Heart right ventricle (tissue), 16 donors: ENCODE measurements at regions not wholly inside any gene's neighbourhood (a gene's known extent, or its start where the extent isn't known, plus 50 kb on each side); places are given as distances from the start of the nearest gene placed in this dataset.

Experiments used
- ATAC-seq, 8 donors: fragments of 200-7000 bp; cut with Tn5 transposase; one replicate each; pipeline ENCODE4 v1.9.1; 2020; ENCODE audit warnings: mild to moderate bottlenecking in 8 of 8, moderate library complexity in 8 of 8, moderate number of reproducible peaks in 1 of 8
- DNase-seq, 2 donors: peaks; one replicate each; pipeline ENCODE4 v3.0.0-alpha.2; 2020
- H3K27ac ChIP-seq, 10 donors: fragments of 200-600 bp; sonication (generic) in 2 of 10; one replicate each; pipeline versions ENCODE4 v1.5.0 to v1.8.0; 2020 to 2022; ENCODE audit warnings: mild to moderate bottlenecking in 3 of 10
- H3K27me3 ChIP-seq, 7 donors: fragments of 200-600 bp; one replicate each; pipeline ENCODE4 v1.8.0; 2021 to 2022; ENCODE audit warnings: mild to moderate bottlenecking in 2 of 7
- H3K36me3 ChIP-seq, 9 donors: fragments of 200-600 bp; sonication (generic) in 1 of 9; one replicate each; pipeline versions ENCODE4 v1.5.0 to v1.8.0; 2020 to 2022; ENCODE audit warnings: mild to moderate bottlenecking in 2 of 9
- H3K4me1 ChIP-seq, 9 donors: fragments of 200-600 bp; sonication (generic) in 1 of 9; one replicate each; pipeline versions ENCODE4 v1.5.0 to v1.8.0; 2020 to 2022; ENCODE audit warnings: mild to moderate bottlenecking in 4 of 9
- H3K4me3 ChIP-seq, 10 donors: fragments of 200-600 bp; sonication (generic) in 2 of 10; one replicate each; pipeline versions ENCODE4 v1.5.0 to v1.8.0; 2020 to 2022; ENCODE audit warnings: mild to moderate bottlenecking in 7 of 10, moderate library complexity in 2 of 10
- H3K9me3 ChIP-seq, 11 donors: fragments of 200-600 bp in 10 of 11; sonication (generic) in 2 of 11; one replicate each; pipeline versions ENCODE4 v1.5.0 to v1.8.0; 2013 to 2022; ENCODE audit warnings: mild to moderate bottlenecking in 2 of 11, control low read depth in 1 of 11, moderate library complexity in 1 of 11
- WGBS, 2 donors: extraction: QIAGEN DNeasy Blood & Tissue Kit; methylation state at CpG; one replicate each; pipeline ENCODE4 v1.1.7; 2013; ENCODE audit warnings: inconsistent platforms in 1 of 2; 5-methylcytosine and 5-hydroxymethylcytosine counted together
- intact Hi-C, 10 donors: fragments of 100-400 bp; cut with DNase I; formaldehyde crosslinking; loops; one replicate each; pipeline versions ENCODE4 v1.11.1 to v1.14.2; 2022
- TF ChIP-seq, protein P1 (sequence below), 9 donors: fragments of 200-600 bp; sonication (generic) in 2 of 9; IDR thresholded peaks; one replicate each; pipeline versions ENCODE4 v1.5.0 to v1.8.0; 2021 to 2022; ENCODE audit warnings: antibody characterized with exemption in 9 of 9, mild to moderate bottlenecking in 5 of 9, moderate library complexity in 1 of 9
- donor health status: Arrhythmogenic right ventricular cardiomyopathy.
- donor health status: ischemic (EF 13 %, LVEDD 7.1; RV severe dilation, severe dysfunction).
- donor health status: healthy with polysubstance abuse.
- donor health status: DM: no; HTN: yes; CAD: no.
- donor health status: DM: no; HTN: no; CAD: no.
- donor health status: ischemic (EF 25% LVEDD 6.9; RV normal size, moderate dysfunction).
- donor health status: ischemic (EF 25% LVEDD 5.7; RV mildly dilated, moderate dysfunction).
- donor health status: healthy.
- donor health status: DM: yes; HTN: yes; CAD: no.
- donor health status: Ischemic cardiomyopathy.
- donor health status: ischemic (EF 35%, LVEDD 5.7; RV mildly dilated, moderate dysfunction).
- donor health status: nonischemic (EF 11% LVEDD 7.7; RV severe dilation, severe dysfunction).
- donor health status: DM: yes; HTN: yes; CAD: no.
- donor health status: PGD.
- donor health status: ischemic (EF 29% LVEDD 5.4; RV normal size, mild dysfunction).
- donor health status: nonischemic (EF 23%, LVEDD 6.1; RV moderate dilation, normal function).

DNA sequence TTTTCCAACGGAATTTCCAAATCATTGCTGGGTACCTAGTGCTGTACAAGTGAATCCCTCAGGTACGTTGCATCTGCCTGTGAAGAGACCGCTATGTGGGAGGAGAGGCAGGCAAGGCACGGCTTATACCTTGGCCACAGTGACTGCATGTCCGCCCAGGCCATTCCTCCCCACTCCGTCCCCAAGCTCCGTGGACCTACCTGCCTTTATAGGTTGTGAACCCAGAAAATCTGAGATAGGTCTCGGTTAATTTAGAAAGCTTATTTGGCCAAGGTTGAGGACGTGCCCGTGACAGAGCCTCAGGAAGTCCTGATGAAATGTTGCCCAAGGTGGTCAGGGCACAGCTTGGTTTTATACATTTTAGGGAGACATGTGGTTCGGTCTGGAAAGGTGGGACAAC is 218.5 kb upstream of the TSHZ3 start:
- Histone ChIP-seq H3K36me3 (no peaks in the 10 kb centered on the region), H3K4me3 (no peak overlapping the region), H3K4me1 (no peaks in the 10 kb centered on the region), H3K27ac (no peak overlapping the region), H3K27me3 (peaks cover 0 to 13% (median 0%) of the 10 kb centered on the region in 7 donors), H3K9me3 (no peaks in the 10 kb centered on the region)
- whole genome bisulfite sequencing, 2 donors, result 87 to 88% methylated on average over 11 of the region's 11 CpGs
- intact Hi-C loops, result no loop called here
- ATAC-seq (no peak), DNase-seq (no peak)
- TF ChIP-seq, protein P1, sequence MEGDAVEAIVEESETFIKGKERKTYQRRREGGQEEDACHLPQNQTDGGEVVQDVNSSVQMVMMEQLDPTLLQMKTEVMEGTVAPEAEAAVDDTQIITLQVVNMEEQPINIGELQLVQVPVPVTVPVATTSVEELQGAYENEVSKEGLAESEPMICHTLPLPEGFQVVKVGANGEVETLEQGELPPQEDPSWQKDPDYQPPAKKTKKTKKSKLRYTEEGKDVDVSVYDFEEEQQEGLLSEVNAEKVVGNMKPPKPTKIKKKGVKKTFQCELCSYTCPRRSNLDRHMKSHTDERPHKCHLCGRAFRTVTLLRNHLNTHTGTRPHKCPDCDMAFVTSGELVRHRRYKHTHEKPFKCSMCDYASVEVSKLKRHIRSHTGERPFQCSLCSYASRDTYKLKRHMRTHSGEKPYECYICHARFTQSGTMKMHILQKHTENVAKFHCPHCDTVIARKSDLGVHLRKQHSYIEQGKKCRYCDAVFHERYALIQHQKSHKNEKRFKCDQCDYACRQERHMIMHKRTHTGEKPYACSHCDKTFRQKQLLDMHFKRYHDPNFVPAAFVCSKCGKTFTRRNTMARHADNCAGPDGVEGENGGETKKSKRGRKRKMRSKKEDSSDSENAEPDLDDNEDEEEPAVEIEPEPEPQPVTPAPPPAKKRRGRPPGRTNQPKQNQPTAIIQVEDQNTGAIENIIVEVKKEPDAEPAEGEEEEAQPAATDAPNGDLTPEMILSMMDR (IDR thresholded peaks at IDR 0.05), result no peak

DNA sequence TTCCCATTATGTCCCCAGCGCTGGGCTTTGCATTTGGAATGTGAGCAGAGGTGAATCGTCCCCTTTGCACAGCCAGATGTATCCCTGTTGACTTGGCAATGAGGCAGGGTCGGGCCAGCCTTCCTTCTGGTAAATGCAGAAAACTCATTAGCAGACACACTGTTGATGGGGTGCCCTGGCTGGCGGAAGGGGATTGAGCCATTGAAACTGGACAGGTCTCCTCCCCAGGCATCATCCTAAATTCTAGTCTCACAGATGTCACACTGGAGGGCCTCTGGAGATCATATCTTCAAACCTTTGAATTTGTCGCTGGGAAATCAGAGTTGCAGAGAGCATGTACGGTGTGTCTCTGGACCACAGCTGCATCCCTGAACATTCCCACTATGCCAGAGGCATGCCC is 219.5 kb upstream of the TSHZ3 start:
- WGBS, 2 donors, result 88 to 89% methylated on average over 6 of the region's 6 CpGs
- Histone ChIP-seq H3K27me3 (peaks cover 0 to 23% (median 5%) of the 10 kb centered on the region in 7 donors), H3K9me3 (no peaks in the 10 kb centered on the region), H3K4me1 (no peaks in the 10 kb centered on the region), H3K36me3 (no peaks in the 10 kb centered on the region), H3K27ac (no peak overlapping the region), H3K4me3 (no peak overlapping the region)
- intact Hi-C loops, result no loop called here
- DNase-seq (no peak), ATAC-seq (no peak)
- TF ChIP-seq, protein P1 (IDR thresholded peaks at IDR 0.05), result no peak

DNA sequence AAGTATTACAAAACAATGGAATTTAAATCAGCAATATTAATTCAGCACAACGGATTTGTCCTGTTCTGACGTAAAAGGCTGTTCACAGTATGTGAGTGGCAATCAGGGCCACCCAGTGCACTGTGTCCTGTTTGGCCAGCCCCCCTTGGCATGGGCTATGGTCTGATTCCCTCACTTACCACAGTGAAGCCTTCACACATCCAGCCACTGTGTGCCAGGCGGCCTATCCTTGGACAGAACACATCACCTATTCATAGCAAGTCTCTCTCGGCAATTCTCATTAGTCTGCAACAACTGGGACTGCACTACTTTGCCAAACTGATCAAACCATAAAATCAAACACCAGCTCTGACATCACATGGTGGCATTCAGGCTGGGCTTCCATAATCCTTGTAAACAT is 221.5 kb upstream of the TSHZ3 start:
- no peak overlapping the region for H3K4me3 ChIP-seq
- ATAC-seq (no peak), DNase-seq (no peak)
- WGBS, 2 donors, result 78 to 80% methylated on average over 4 of the region's 4 CpGs
- H3K4me1 ChIP-seq, result no peaks in the 10 kb centered on the region
- peaks cover 0 to 33% (median 0%) of the 10 kb centered on the region in 7 donors for H3K27me3 ChIP-seq
- H3K36me3 ChIP-seq, result no peaks in the 10 kb centered on the region
- no peak overlapping the region for H3K27ac ChIP-seq
- H3K9me3 ChIP-seq, result no peaks in the 10 kb centered on the region
- intact Hi-C loops, result no loop called here
- TF ChIP-seq, protein P1 (IDR thresholded peaks at IDR 0.05), result no peak

DNA sequence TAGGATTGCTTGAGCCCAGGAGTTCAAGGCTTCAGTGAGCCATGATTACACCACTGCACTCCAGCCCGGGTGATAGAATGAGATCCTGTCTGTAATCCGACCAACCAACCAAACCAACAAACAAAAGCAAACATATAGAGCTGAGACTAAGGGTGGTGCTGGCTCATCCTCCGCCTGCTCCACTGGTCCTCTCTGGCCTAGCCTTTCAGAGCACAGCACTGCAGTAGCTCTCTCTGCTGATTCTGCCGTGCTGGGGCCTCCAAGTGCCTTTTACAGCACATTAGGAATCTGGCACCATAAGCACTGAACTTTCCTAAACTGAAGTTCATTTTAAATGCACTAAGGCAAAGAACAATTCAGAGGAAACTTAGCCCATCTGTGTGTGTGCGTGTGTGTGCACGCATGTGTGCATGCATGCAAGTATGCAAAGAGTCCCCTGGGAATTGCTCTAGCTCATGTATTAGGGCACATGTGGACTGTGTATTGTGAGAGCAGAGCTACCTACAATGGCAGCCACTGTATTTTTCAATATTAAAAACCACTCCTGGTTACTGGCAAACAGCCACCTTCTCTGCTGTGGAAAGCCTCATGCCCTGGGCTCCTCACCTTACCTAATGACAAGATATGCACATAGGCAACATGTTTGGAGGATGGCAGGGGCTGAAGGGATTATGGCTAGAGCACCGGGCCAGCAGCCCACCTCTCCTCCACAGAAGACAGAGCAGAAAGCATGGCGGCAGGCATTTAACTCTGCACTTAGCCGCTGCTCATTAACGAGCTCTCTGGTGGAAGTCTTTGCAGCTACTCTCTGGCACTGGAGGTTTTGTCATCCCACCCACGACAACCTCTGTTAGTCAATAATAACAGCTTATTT is 223.1 kb upstream of the TSHZ3 start:
- Histone ChIP-seq H3K36me3 (no peaks in the 10 kb centered on the region), H3K27ac (no peak overlapping the region), H3K4me1 (no peaks in the 10 kb centered on the region), H3K9me3 (no peaks in the 10 kb centered on the region), H3K27me3 (peaks cover 0 to 35% (median 5%) of the 10 kb centered on the region in 7 donors), H3K4me3 (no peak overlapping the region)
- 79 to 81% methylated on average over 11 of the region's 11 CpGs for WGBS, 2 donors
- ATAC-seq (no peak), DNase-seq (no peak)
- TF ChIP-seq, protein P1 (IDR thresholded peaks at IDR 0.05), result no peak
- intact Hi-C loops, result no loop called here
